WTC11 (cell line): ENCODE measurements at regions not wholly inside any gene's neighbourhood (a gene's known extent, or its start where the extent isn't known, plus 50 kb on each side); places are given as distances from the start of the nearest gene placed in this dataset.

Source experiments
- ATAC-seq: fragments of 200-7000 bp; cut with Tn5 transposase; 2 replicates; pipeline ENCODE4 v1.10.0; 2021; ENCODE audit warnings: mild to moderate bottlenecking, moderate library complexity
- CTCF ChIA-PET: fragments of 300-600 bp; sonication (Branson Sonifier 250); formaldehyde crosslinking; loops from one replicate; lab custom pipeline; 2021; ENCODE audit warnings: antibody characterized with exemption; lab: Charles Lee
- POLR2A ChIA-PET: fragments of 350-600 bp; sonication (Branson Sonifier 250); formaldehyde crosslinking; loops from one replicate; lab custom pipeline; 2021; ENCODE audit warnings: antibody characterized with exemption; lab: Charles Lee
- DNase-seq: peaks from one replicate; pipeline ENCODE4 v3.0.0; 2021; ENCODE audit warnings: low spot score
- H3K27ac Mint-ChIP-seq: 2 replicates; pipeline ENCODE4 v1.8.0; 2021; ENCODE audit warnings: mixed read lengths
- H3K27me3 Mint-ChIP-seq: 2 replicates; pipeline ENCODE4 v1.8.0; 2021; ENCODE audit warnings: low read depth, mild to moderate bottlenecking, moderate library complexity, mixed read lengths
- H3K36me3 Mint-ChIP-seq: 2 replicates; pipeline ENCODE4 v1.8.0; 2021; ENCODE audit warnings: mixed read lengths
- H3K4me1 Mint-ChIP-seq: 2 replicates; pipeline ENCODE4 v1.8.0; 2022; ENCODE audit warnings: mixed read lengths
- H3K4me3 Mint-ChIP-seq: 2 replicates; pipeline ENCODE4 v1.8.0; 2021; ENCODE audit warnings: mild to moderate bottlenecking, moderate library complexity, mixed read lengths
- H3K9me3 Mint-ChIP-seq: 2 replicates; pipeline ENCODE4 v1.8.0; 2021; ENCODE audit warnings: mixed read lengths
- ARID4B ChIP-seq: sonication (generic); formaldehyde crosslinking; IDR thresholded peaks from 2 replicates; pipeline ENCODE4 v1.8.0; 2023; ENCODE audit warnings: missing genetic modification reagents, mild to moderate bottlenecking, borderline replicate concordance
- CREB1 ChIP-seq: sonication (generic); formaldehyde crosslinking; IDR thresholded peaks from 2 replicates; pipeline ENCODE4 v1.8.0; 2023; ENCODE audit warnings: mild to moderate bottlenecking, missing genetic modification reagents
- FOXK1 ChIP-seq: sonication (generic); formaldehyde crosslinking; IDR thresholded peaks from 2 replicates; pipeline ENCODE4 v1.8.0; 2022; ENCODE audit warnings: mild to moderate bottlenecking, moderate library complexity, missing genetic modification reagents
- FOXP1 ChIP-seq: sonication (generic); formaldehyde crosslinking; IDR thresholded peaks from 2 replicates; pipeline ENCODE4 v1.8.0; 2022; ENCODE audit warnings: missing genetic modification reagents, mild to moderate bottlenecking, moderate library complexity, borderline replicate concordance
- GABPB1 ChIP-seq: sonication (generic); formaldehyde crosslinking; IDR thresholded peaks from 2 replicates; pipeline ENCODE4 v1.8.1; 2023; ENCODE audit warnings: mild to moderate bottlenecking, missing genetic modification reagents
- GRHL2 ChIP-seq: fragments of 250-450 bp; sonication (Bioruptor Pico); IDR thresholded peaks from 2 replicates; pipeline ENCODE4 v1.8.0; 2022; ENCODE audit warnings: mild to moderate bottlenecking, moderate library complexity; ENCODE audit not compliant: insufficient replicate concordance, severe bottlenecking
- GTF2I ChIP-seq: fragments of 250-450 bp; sonication (Bioruptor Pico); conservative IDR thresholded peaks from 2 replicates; pipeline ENCODE4 v1.4.0; 2021; ENCODE audit warnings: mild to moderate bottlenecking
- HMGA2 ChIP-seq: fragments of 250-450 bp; sonication (Bioruptor Pico); IDR thresholded peaks from 2 replicates; pipeline ENCODE4 v1.4.0; 2021; ENCODE audit warnings: mild to moderate bottlenecking, moderate library complexity
- IRF2 ChIP-seq: sonication (generic); formaldehyde crosslinking; IDR thresholded peaks from 2 replicates; pipeline ENCODE4 v1.8.0; 2022; ENCODE audit warnings: low read depth, missing genetic modification reagents, borderline replicate concordance
- JAZF1 ChIP-seq: fragments of 250-450 bp; sonication (Bioruptor Pico); IDR thresholded peaks from 2 replicates; pipeline ENCODE4 v1.9.0; 2021; ENCODE audit warnings: moderate library complexity, mild to moderate bottlenecking, inconsistent platforms
- MLX ChIP-seq: sonication (generic); formaldehyde crosslinking; IDR thresholded peaks from 2 replicates; pipeline ENCODE4 v1.8.1; 2023; ENCODE audit warnings: mild to moderate bottlenecking, missing genetic modification reagents, moderate library complexity
- NR3C1 ChIP-seq: sonication (generic); formaldehyde crosslinking; conservative IDR thresholded peaks from 2 replicates; pipeline ENCODE4 v1.8.1; 2023; ENCODE audit warnings: low read depth, mild to moderate bottlenecking, missing genetic modification reagents
- SMAD3 ChIP-seq: sonication (generic); formaldehyde crosslinking; IDR thresholded peaks from 2 replicates; pipeline ENCODE4 v1.8.0; 2022; ENCODE audit warnings: missing genetic modification reagents, mild to moderate bottlenecking, borderline replicate concordance
- TEAD4 ChIP-seq: sonication (generic); formaldehyde crosslinking; IDR thresholded peaks from 2 replicates; pipeline ENCODE4 v1.8.0; 2022; ENCODE audit warnings: mild to moderate bottlenecking, missing genetic modification reagents
- ZNF219 ChIP-seq: sonication (generic); formaldehyde crosslinking; IDR thresholded peaks from 2 replicates; pipeline ENCODE4 v1.8.0; 2023; ENCODE audit warnings: missing genetic modification reagents, mild to moderate bottlenecking, borderline replicate concordance
- ZNF263 ChIP-seq: sonication (generic); formaldehyde crosslinking; IDR thresholded peaks from 2 replicates; pipeline ENCODE4 v1.8.1; 2022; ENCODE audit warnings: low read depth, mild to moderate bottlenecking, moderate library complexity, missing genetic modification reagents
- ZNF671 ChIP-seq: fragments of 250-450 bp; sonication (Bioruptor Pico); IDR thresholded peaks from 2 replicates; pipeline ENCODE4 v1.8.0; 2021; ENCODE audit warnings: mild to moderate bottlenecking
- TF ChIP-seq, protein P1 (sequence below): sonication (generic); formaldehyde crosslinking; IDR thresholded peaks from 2 replicates; pipeline ENCODE4 v1.8.1; 2023; ENCODE audit warnings: mild to moderate bottlenecking, missing genetic modification reagents
- TF ChIP-seq, protein P2 (sequence below): sonication (generic); formaldehyde crosslinking; IDR thresholded peaks from 2 replicates; pipeline ENCODE4 v1.8.0; 2022; ENCODE audit warnings: mild to moderate bottlenecking, missing genetic modification reagents
- TF ChIP-seq, protein P3 (sequence below): sonication (generic); formaldehyde crosslinking; IDR thresholded peaks from 2 replicates; pipeline ENCODE4 v1.8.1; 2023; ENCODE audit warnings: mild to moderate bottlenecking, missing genetic modification reagents

DNA sequence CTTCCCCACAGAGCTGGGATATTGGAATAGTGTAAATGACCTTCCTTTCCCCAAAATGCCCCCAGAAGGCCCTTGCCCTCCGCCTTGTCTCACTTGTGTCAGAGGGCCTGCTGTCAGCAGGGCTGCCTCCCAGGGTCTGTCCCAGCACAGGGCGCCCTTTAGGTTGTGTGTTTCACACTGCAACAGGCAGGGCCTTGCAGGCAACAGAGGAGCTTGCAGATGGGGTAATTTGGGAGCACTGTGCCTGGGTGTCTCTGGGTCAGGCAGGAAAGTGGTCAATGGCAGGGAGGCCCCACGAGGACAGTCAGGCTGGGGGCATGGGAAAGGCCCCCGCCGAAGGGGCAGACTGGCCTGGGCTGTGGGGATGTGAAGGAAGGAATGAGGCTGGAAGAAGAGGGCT is 130.7 kb downstream of the ASB1 start:
- Mint-ChIP-seq H3K4me3 (no peak overlapping the region), H3K4me1 (peaks cover 7% of the 10 kb centered on the region), H3K27me3 (no peaks in the 10 kb centered on the region; the same call in 1 of the 2 replicates), H3K36me3 (no peaks in the 10 kb centered on the region; the same call in 1 of the 2 replicates), H3K9me3 (peaks cover 4% of the 10 kb centered on the region; the same call in 1 of the 2 replicates), H3K27ac (no peak overlapping the region)
- no peak for ATAC-seq
- no peak for TF ChIP-seq FOXK1
- no peak for TF ChIP-seq GRHL2 (CRISPR knock-in tag)
- no peak for TF ChIP-seq NR3C1 (CRISPR knock-in tag)
- POLR2A ChIA-PET = no interaction called here
- DNase-seq = no peak
- CTCF ChIA-PET = no interaction called here

- ATAC-seq (no peak), DNase-seq (no peak)
- TF ChIP-seq HMGA2 (no peak), GABPB1 (CRISPR knock-in tag) (no peak), GRHL2 (CRISPR knock-in tag) (no peak), GTF2I (CRISPR knock-in tag) (no peak), SMAD3 (CRISPR knock-in tag) (no peak), JAZF1 (CRISPR knock-in tag) (no peak), TEAD4 (CRISPR knock-in tag) (no peak), FOXP1 (CRISPR knock-in tag) (no peak), CREB1 (no peak), IRF2 (CRISPR knock-in tag) (no peak), MLX (no peak), ARID4B (no peak), ZNF219 (CRISPR knock-in tag) (no peak), ZNF671 (no peak), ZNF263 (no peak)
- TF ChIP-seq, protein P1, sequence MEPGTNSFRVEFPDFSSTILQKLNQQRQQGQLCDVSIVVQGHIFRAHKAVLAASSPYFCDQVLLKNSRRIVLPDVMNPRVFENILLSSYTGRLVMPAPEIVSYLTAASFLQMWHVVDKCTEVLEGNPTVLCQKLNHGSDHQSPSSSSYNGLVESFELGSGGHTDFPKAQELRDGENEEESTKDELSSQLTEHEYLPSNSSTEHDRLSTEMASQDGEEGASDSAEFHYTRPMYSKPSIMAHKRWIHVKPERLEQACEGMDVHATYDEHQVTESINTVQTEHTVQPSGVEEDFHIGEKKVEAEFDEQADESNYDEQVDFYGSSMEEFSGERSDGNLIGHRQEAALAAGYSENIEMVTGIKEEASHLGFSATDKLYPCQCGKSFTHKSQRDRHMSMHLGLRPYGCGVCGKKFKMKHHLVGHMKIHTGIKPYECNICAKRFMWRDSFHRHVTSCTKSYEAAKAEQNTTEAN = no peak
- TF ChIP-seq, protein P2, sequence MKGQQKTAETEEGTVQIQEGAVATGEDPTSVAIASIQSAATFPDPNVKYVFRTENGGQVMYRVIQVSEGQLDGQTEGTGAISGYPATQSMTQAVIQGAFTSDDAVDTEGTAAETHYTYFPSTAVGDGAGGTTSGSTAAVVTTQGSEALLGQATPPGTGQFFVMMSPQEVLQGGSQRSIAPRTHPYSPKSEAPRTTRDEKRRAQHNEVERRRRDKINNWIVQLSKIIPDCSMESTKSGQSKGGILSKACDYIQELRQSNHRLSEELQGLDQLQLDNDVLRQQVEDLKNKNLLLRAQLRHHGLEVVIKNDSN (CRISPR knock-in tag) = no peak
- TF ChIP-seq, protein P3, sequence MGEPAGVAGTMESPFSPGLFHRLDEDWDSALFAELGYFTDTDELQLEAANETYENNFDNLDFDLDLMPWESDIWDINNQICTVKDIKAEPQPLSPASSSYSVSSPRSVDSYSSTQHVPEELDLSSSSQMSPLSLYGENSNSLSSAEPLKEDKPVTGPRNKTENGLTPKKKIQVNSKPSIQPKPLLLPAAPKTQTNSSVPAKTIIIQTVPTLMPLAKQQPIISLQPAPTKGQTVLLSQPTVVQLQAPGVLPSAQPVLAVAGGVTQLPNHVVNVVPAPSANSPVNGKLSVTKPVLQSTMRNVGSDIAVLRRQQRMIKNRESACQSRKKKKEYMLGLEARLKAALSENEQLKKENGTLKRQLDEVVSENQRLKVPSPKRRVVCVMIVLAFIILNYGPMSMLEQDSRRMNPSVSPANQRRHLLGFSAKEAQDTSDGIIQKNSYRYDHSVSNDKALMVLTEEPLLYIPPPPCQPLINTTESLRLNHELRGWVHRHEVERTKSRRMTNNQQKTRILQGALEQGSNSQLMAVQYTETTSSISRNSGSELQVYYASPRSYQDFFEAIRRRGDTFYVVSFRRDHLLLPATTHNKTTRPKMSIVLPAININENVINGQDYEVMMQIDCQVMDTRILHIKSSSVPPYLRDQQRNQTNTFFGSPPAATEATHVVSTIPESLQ (CRISPR knock-in tag) = no peak
- Mint-ChIP-seq H3K9me3 (peaks cover 3% of the 10 kb centered on the region; the same call in 1 of the 2 replicates), H3K36me3 (no peaks in the 10 kb centered on the region; the same call in 1 of the 2 replicates), H3K27ac (no peak overlapping the region), H3K27me3 (no peaks in the 10 kb centered on the region; the same call in 1 of the 2 replicates), H3K4me1 (peaks cover 7% of the 10 kb centered on the region), H3K4me3 (no peak overlapping the region)
- CTCF ChIA-PET = interaction anchor here (0.5 kb wide), 1 partner anchor 23 kb away, joined by 5 read pairs; no protein-coding TSS in a partner anchor
- POLR2A ChIA-PET = no interaction called here
Observed at GRCh38 chr2:238557936-238558335, 131.2 kb downstream of the ASB1 start.
